Smooth muscle cell (in vitro differentiated cells): ENCODE measurements at regions not wholly inside any gene's neighbourhood (a gene's known extent, or its start where the extent isn't known, plus 50 kb on each side); places are given as distances from the start of the nearest gene placed in this dataset.

Source experiments
- DNase-seq: peaks from one replicate; lab custom pipeline; 2025; ENCODE audit not compliant: unreplicated experiment; lab: John Stamatoyannopoulos, UW
- H2AFZ ChIP-seq: fragments of 200-600 bp; sonication (generic); 2 replicates; pipeline ENCODE4 v1.6.0; 2016; ENCODE audit warnings: antibody characterized with exemption, low read depth, mild to moderate bottlenecking
- H3F3A ChIP-seq: fragments of 200-600 bp; sonication (generic); 2 replicates; pipeline ENCODE4 v1.6.0; 2017; ENCODE audit warnings: antibody characterized with exemption, low read depth
- H3K27ac ChIP-seq: fragments of 200-600 bp; sonication (generic); 2 replicates; pipeline ENCODE4 v1.5.1; 2016; ENCODE audit warnings: low read depth, mild to moderate bottlenecking
- H3K27me3 ChIP-seq: fragments of 200-600 bp; sonication (generic); 2 replicates; pipeline ENCODE4 v1.6.1; 2016; ENCODE audit warnings: low read depth, mild to moderate bottlenecking
- H3K36me3 ChIP-seq: fragments of 200-600 bp; sonication (generic); 2 replicates; pipeline ENCODE4 v1.5.1; 2016; ENCODE audit warnings: low read depth
- H3K4me1 ChIP-seq: fragments of 200-600 bp; sonication (generic); 2 replicates; pipeline ENCODE4 v1.5.1; 2016; ENCODE audit warnings: low read depth
- H3K4me2 ChIP-seq: fragments of 200-600 bp; sonication (generic); 2 replicates; pipeline ENCODE4 v1.6.0; 2016; ENCODE audit warnings: mild to moderate bottlenecking
- H3K4me3 ChIP-seq: fragments of 200-600 bp; sonication (generic); 2 replicates; pipeline ENCODE4 v1.5.1; 2016; ENCODE audit warnings: mild to moderate bottlenecking
- H3K79me2 ChIP-seq: fragments of 200-600 bp; sonication (generic); 2 replicates; pipeline ENCODE4 v1.6.0; 2016; ENCODE audit warnings: low read depth, mild to moderate bottlenecking
- H3K9ac ChIP-seq: fragments of 200-600 bp; sonication (generic); 2 replicates; pipeline ENCODE4 v1.6.0; 2016; ENCODE audit warnings: low read depth
- H3K9me3 ChIP-seq: fragments of 200-600 bp; sonication (generic); replicated peaks from 2 replicates; pipeline ENCODE4 v1.5.1; 2016; ENCODE audit warnings: low read depth
- H4K20me1 ChIP-seq: fragments of 200-600 bp; sonication (generic); 2 replicates; pipeline ENCODE4 v1.6.0; 2016; ENCODE audit warnings: low read depth
- WGBS: methylation state at CpG from one replicate; pipeline ENCODE4 v1.1.7; 2016; ENCODE audit warnings: low lambda C conversion rate; 5-methylcytosine and 5-hydroxymethylcytosine counted together
- TF ChIP-seq, protein P1 (sequence below): fragments of 200-600 bp; sonication (generic); IDR thresholded peaks from 2 replicates; pipeline ENCODE4 v1.5.1; 2017; ENCODE audit warnings: borderline replicate concordance, mild to moderate bottlenecking, antibody characterized with exemption; ENCODE audit not compliant: insufficient read depth, poor library complexity, severe bottlenecking

DNA sequence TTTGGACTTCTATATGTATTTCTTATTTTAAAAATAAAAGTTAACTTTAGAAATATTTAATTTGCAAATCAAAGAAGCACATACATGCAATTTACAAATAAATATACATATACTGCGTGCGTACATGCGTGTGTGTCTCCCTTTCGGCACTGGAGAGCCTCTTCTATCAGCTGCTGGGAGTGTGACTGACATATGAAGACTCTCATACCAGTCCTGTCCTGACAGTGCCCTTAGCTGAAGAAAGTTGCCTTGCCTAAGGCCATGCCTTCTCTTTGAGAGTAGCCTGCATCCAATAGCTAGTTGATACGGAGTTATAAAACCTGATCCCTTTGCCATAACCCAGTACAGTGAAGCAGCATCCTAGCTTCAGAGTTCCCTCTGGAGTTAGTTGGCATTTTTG is 282.4 kb upstream of the NEGR1 start:
- H3K79me2 ChIP-seq: no peaks in the 10 kb centered on the region
- no peaks in the 10 kb centered on the region for H3K4me1 ChIP-seq
- no peaks in the 10 kb centered on the region for H3K9me3 ChIP-seq
- WGBS: 93% methylated on average over 5 of the region's 5 CpGs
- no peak overlapping the region for H3K27ac ChIP-seq
- no peaks in the 10 kb centered on the region for H3K27me3 ChIP-seq
- TF ChIP-seq, protein P1, sequence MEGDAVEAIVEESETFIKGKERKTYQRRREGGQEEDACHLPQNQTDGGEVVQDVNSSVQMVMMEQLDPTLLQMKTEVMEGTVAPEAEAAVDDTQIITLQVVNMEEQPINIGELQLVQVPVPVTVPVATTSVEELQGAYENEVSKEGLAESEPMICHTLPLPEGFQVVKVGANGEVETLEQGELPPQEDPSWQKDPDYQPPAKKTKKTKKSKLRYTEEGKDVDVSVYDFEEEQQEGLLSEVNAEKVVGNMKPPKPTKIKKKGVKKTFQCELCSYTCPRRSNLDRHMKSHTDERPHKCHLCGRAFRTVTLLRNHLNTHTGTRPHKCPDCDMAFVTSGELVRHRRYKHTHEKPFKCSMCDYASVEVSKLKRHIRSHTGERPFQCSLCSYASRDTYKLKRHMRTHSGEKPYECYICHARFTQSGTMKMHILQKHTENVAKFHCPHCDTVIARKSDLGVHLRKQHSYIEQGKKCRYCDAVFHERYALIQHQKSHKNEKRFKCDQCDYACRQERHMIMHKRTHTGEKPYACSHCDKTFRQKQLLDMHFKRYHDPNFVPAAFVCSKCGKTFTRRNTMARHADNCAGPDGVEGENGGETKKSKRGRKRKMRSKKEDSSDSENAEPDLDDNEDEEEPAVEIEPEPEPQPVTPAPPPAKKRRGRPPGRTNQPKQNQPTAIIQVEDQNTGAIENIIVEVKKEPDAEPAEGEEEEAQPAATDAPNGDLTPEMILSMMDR: no peak
- no peak overlapping the region for H3K4me2 ChIP-seq
- no peak overlapping the region for H3K4me3 ChIP-seq
- H3K36me3 ChIP-seq: no peaks in the 10 kb centered on the region
- H3K9ac ChIP-seq: no peak overlapping the region
- no peak for DNase-seq
- no peaks in the 10 kb centered on the region for H4K20me1 ChIP-seq
- H2AFZ ChIP-seq: no peak overlapping the region
- H3F3A ChIP-seq: no peaks in the 10 kb centered on the region

DNA sequence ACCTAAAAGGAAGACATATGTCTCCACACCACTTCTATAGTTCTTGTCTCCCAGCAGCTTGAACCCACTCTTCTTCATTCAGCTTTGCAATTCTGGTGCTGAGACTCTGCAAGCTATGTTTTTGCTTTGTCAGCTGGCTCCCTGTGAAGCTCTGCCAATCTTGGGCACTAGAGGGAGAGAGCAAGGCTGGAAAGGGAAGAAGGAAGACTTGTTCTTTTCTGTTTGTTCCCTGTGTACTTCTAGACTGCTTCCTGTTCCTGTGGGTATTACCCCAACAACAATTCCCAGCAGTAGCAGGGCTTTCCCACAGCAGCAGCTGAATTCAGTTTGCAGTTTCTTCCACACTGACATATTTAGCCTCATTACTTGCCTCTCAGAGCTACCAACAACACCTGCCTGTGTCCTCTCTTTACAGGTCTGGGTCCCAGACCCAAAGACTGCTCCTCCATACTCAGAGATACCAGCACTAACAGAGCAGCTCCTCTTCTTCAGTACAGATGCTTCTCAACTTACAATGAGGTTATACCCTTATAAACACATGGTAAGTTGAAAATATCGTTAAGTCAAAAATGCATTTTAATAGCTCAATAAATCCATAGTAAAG is 275.2 kb upstream of the NEGR1 start:
- Histone ChIP-seq H3F3A (no peaks in the 10 kb centered on the region), H3K27ac (no peak overlapping the region), H2AFZ (no peak overlapping the region), H4K20me1 (no peaks in the 10 kb centered on the region), H3K4me1 (no peaks in the 10 kb centered on the region), H3K9me3 (no peaks in the 10 kb centered on the region), H3K4me3 (no peak overlapping the region), H3K4me2 (no peak overlapping the region), H3K36me3 (no peaks in the 10 kb centered on the region), H3K27me3 (no peaks in the 10 kb centered on the region), H3K9ac (no peak overlapping the region), H3K79me2 (no peaks in the 10 kb centered on the region)
- DNase-seq: no peak
- WGBS: 95% methylated on average over 1 of the region's 1 CpG
- TF ChIP-seq, protein P1: no peak

DNA sequence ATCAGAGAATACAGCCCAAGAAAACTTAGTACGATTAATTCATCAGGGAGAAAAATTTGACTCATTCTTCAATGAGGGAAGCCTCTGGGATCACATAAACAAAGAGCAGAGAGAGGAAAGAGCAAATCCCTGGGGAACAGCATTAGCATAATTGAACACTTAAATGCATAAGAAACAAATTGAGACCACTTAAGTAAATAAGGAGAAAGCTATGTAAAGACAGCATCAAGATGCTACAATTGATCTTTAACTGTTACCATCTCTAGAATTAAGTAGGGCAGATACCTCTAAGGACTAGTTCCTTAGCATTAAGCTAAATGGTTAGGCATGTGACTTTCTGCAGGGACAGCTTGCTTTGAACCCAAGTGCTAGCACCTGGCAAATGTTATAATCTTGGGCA is 265.1 kb upstream of the NEGR1 start:
- Histone ChIP-seq H3F3A (no peaks in the 10 kb centered on the region), H3K4me3 (no peak overlapping the region), H3K27ac (no peak overlapping the region), H3K4me2 (no peak overlapping the region), H3K79me2 (no peaks in the 10 kb centered on the region), H3K27me3 (no peaks in the 10 kb centered on the region), H4K20me1 (no peaks in the 10 kb centered on the region), H3K9ac (no peak overlapping the region), H3K36me3 (no peaks in the 10 kb centered on the region), H2AFZ (no peak overlapping the region), H3K4me1 (peaks cover 3% of the 10 kb centered on the region), H3K9me3 (no peaks in the 10 kb centered on the region)
- 64% methylated on average over 1 of the region's 1 CpG for WGBS
- DNase-seq: no peak
- TF ChIP-seq, protein P1: no peak

DNA sequence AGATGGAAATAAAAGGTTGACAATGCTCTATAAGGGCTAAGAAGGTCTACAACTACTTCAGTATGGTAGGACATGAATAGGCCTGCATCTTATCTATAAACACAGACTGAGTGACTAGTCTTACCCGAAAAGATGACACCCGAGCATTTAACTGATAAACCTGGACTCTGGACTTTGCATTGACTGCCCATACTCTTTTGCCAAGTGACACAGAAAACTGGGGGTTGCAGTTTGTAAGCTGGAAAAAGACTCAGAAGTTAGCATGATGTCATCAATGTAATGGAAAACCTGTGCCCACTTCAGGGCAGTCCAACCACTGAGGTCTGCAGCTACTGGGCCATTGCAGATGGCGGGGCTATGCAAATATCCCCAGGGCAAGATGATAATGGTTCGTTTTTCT is 258.3 kb upstream of the NEGR1 start:
- Histone ChIP-seq H3K4me1 (no peaks in the 10 kb centered on the region), H3K4me3 (no peak overlapping the region), H3K9me3 (no peaks in the 10 kb centered on the region), H2AFZ (no peak overlapping the region), H3F3A (no peaks in the 10 kb centered on the region), H4K20me1 (no peaks in the 10 kb centered on the region), H3K79me2 (no peaks in the 10 kb centered on the region), H3K9ac (no peak overlapping the region), H3K36me3 (no peaks in the 10 kb centered on the region), H3K4me2 (no peak overlapping the region), H3K27me3 (no peaks in the 10 kb centered on the region), H3K27ac (no peak overlapping the region)
- TF ChIP-seq, protein P1: no peak
- WGBS: 74% methylated on average over 4 of the region's 4 CpGs
- DNase-seq: no peak
